Neural progenitor cell (in vitro differentiated cells): ENCODE measurements at regions not wholly inside any gene's neighbourhood (a gene's known extent, or its start where the extent isn't known, plus 50 kb on each side); places are given as distances from the start of the nearest gene placed in this dataset.

ENCODE experiments used
- DNase-seq: peaks from one replicate; pipeline ENCODE4 v3.0.0-alpha.2; 2016; ENCODE audit warnings: low spot score
- H2AFZ ChIP-seq: fragments of 200-600 bp; sonication (generic); replicated peaks from 2 replicates; pipeline ENCODE4 v1.6.1; 2016; ENCODE audit warnings: antibody characterized with exemption
- H3F3A ChIP-seq: fragments of 200-600 bp; sonication (generic); 2 replicates; pipeline ENCODE4 v1.6.1; 2016; ENCODE audit warnings: antibody characterized with exemption, low read depth
- H3K27ac ChIP-seq: fragments of 200-600 bp; sonication (generic); 2 replicates; pipeline ENCODE4 v1.5.1; 2016; ENCODE audit warnings: mild to moderate bottlenecking
- H3K27me3 ChIP-seq: fragments of 200-600 bp; sonication (generic); 2 replicates; pipeline ENCODE4 v1.6.1; 2016; ENCODE audit warnings: mild to moderate bottlenecking, moderate library complexity
- H3K36me3 ChIP-seq: fragments of 200-600 bp; sonication (generic); 2 replicates; pipeline ENCODE4 v1.5.1; 2016
- H3K4me1 ChIP-seq: fragments of 200-600 bp; sonication (generic); 2 replicates; pipeline ENCODE4 v1.6.1; 2016; ENCODE audit warnings: mixed run types
- H3K4me2 ChIP-seq: fragments of 200-600 bp; sonication (generic); 2 replicates; pipeline ENCODE4 v1.6.1; 2016
- H3K4me3 ChIP-seq: fragments of 200-600 bp; sonication (generic); 2 replicates; pipeline ENCODE4 v1.5.1; 2016
- H3K79me2 ChIP-seq: fragments of 200-600 bp; sonication (generic); 2 replicates; pipeline ENCODE4 v1.6.1; 2016; ENCODE audit warnings: low read depth
- H3K9ac ChIP-seq: fragments of 200-600 bp; sonication (generic); 2 replicates; pipeline ENCODE4 v1.6.1; 2016
- H3K9me3 ChIP-seq: fragments of 200-600 bp; sonication (generic); 2 replicates; pipeline ENCODE4 v1.5.1; 2016; ENCODE audit warnings: low read depth
- H4K20me1 ChIP-seq: fragments of 200-600 bp; sonication (generic); 2 replicates; pipeline ENCODE4 v1.6.1; 2016; ENCODE audit warnings: low read depth
- H3K27ac Mint-ChIP-seq: 3 replicates; pipeline ENCODE4 v1.8.0; 2021; ENCODE audit warnings: mixed read lengths
- H3K27me3 Mint-ChIP-seq: 2 replicates; pipeline ENCODE4 v1.8.0; 2022; ENCODE audit warnings: low read depth, mild to moderate bottlenecking, inconsistent platforms, moderate library complexity, mixed read lengths; ENCODE audit not compliant: insufficient read depth
- H3K36me3 Mint-ChIP-seq: 3 replicates; pipeline ENCODE4 v1.8.0; 2021; ENCODE audit warnings: mixed read lengths
- H3K4me1 Mint-ChIP-seq: 3 replicates; pipeline ENCODE4 v1.8.0; 2021; ENCODE audit warnings: mixed read lengths
- H3K4me3 Mint-ChIP-seq: 3 replicates; pipeline ENCODE4 v1.8.0; 2021; ENCODE audit warnings: mild to moderate bottlenecking, moderate library complexity, mixed read lengths
- H3K9me3 Mint-ChIP-seq: 3 replicates; pipeline ENCODE4 v1.8.0; 2020; ENCODE audit warnings: mixed read lengths
- EZH2 ChIP-seq: fragments of 200-600 bp; sonication (generic); IDR thresholded peaks from 2 replicates; pipeline ENCODE4 v1.6.1; 2017; ENCODE audit warnings: antibody characterized with exemption, mild to moderate bottlenecking, moderate library complexity
- EZH2phosphoT487 ChIP-seq: fragments of 200-600 bp; sonication (generic); IDR thresholded peaks from 2 replicates; pipeline ENCODE4 v1.6.1; 2017; ENCODE audit warnings: antibody characterized with exemption
- TF ChIP-seq, protein P1 (sequence below): fragments of 200-600 bp; sonication (generic); IDR thresholded peaks from 2 replicates; pipeline ENCODE4 v1.5.1; 2017; ENCODE audit warnings: antibody characterized with exemption, mild to moderate bottlenecking

DNA sequence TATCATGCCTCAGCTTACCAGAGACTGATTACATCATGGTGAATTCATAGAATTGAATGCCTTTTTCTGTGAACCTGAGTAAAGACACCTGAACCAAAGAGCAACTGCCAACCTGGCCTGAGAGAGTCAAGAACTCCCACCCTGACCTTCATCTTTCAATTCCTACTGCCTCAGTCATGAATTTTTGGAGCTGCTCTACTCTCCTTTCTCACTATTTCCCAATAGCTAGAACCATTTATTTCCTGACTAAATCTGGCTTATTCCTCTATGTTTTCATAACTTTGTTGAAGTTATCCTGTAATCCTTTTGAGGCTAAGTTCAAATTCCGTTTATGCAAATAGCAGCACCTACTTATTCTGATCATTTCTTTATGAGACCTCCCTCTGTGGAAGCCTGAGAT, 712.4 kb upstream of the UBE2E2 start:
- no peak for DNase-seq
- Mint-ChIP-seq H3K27ac (no peak overlapping the region), H3K4me1 (no peaks in the 10 kb centered on the region), H3K36me3 (no peaks in the 10 kb centered on the region), H3K9me3 (no peaks in the 10 kb centered on the region), H3K4me3 (no peak overlapping the region), H3K27me3 (no peaks in the 10 kb centered on the region)
- Histone ChIP-seq H3K27me3 (no peaks in the 10 kb centered on the region), H3K4me3 (no peak overlapping the region), H3K36me3 (no peaks in the 10 kb centered on the region), H3F3A (no peaks in the 10 kb centered on the region), H3K4me2 (no peak overlapping the region), H4K20me1 (no peaks in the 10 kb centered on the region), H3K9me3 (no peaks in the 10 kb centered on the region), H3K79me2 (no peaks in the 10 kb centered on the region), H2AFZ (no peak overlapping the region), H3K27ac (no peak overlapping the region), H3K4me1 (peaks cover 5% of the 10 kb centered on the region), H3K9ac (no peak overlapping the region)
- TF ChIP-seq EZH2phosphoT487: no peak
- TF ChIP-seq EZH2: no peak

DNA sequence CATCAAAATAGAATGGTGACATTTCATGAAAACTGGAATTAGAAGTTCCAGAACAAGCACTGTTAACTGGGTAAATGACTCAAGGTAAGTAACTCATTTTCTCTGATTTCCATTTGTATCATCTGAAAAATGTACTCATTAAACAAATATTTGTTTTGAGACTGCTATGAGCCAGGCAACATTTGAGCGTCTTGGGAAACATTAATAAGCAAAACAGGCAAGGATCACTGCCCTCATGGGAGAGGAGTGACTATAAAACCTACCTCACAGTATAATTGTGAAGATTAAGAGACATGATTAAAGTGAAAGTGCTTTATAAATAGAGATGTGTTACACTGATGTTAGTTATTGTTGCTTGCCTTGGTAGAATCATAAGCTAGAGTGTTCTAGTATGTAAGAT, 711.8 kb upstream of the UBE2E2 start:
- DNase-seq: no peak
- Histone ChIP-seq H3K4me2 (no peak overlapping the region), H3K27ac (no peak overlapping the region), H4K20me1 (no peaks in the 10 kb centered on the region), H3K79me2 (no peaks in the 10 kb centered on the region), H3K9me3 (no peaks in the 10 kb centered on the region), H2AFZ (no peak overlapping the region), H3K36me3 (no peaks in the 10 kb centered on the region), H3F3A (no peaks in the 10 kb centered on the region), H3K9ac (no peak overlapping the region), H3K4me3 (no peak overlapping the region), H3K27me3 (no peaks in the 10 kb centered on the region), H3K4me1 (peaks cover 5% of the 10 kb centered on the region)
- TF ChIP-seq, protein P1, sequence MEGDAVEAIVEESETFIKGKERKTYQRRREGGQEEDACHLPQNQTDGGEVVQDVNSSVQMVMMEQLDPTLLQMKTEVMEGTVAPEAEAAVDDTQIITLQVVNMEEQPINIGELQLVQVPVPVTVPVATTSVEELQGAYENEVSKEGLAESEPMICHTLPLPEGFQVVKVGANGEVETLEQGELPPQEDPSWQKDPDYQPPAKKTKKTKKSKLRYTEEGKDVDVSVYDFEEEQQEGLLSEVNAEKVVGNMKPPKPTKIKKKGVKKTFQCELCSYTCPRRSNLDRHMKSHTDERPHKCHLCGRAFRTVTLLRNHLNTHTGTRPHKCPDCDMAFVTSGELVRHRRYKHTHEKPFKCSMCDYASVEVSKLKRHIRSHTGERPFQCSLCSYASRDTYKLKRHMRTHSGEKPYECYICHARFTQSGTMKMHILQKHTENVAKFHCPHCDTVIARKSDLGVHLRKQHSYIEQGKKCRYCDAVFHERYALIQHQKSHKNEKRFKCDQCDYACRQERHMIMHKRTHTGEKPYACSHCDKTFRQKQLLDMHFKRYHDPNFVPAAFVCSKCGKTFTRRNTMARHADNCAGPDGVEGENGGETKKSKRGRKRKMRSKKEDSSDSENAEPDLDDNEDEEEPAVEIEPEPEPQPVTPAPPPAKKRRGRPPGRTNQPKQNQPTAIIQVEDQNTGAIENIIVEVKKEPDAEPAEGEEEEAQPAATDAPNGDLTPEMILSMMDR: no peak
- TF ChIP-seq EZH2phosphoT487: no peak
- no peak for TF ChIP-seq EZH2
- Mint-ChIP-seq H3K36me3 (no peaks in the 10 kb centered on the region), H3K9me3 (no peaks in the 10 kb centered on the region), H3K4me3 (no peak overlapping the region), H3K4me1 (no peaks in the 10 kb centered on the region), H3K27ac (no peak overlapping the region), H3K27me3 (no peaks in the 10 kb centered on the region)

DNA sequence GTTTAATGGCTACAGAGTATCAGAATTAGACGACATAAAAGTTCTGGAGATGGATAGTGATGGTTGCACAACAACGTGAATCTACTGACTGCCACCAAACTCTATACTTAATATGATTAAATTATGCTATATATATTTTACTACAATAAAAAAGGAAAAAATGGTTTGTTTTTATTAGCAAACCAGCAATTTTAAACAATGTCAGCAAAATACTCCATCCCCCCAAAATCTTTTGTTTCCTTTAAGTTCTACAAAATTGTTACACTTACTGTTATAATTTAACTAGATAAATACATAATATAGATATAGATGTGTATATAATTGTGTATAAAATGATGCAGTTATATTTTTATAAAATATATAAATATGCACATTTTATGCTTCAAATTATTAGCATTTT, 710.8 kb upstream of the UBE2E2 start:
- Mint-ChIP-seq H3K36me3 (no peaks in the 10 kb centered on the region), H3K27ac (no peak overlapping the region), H3K9me3 (no peaks in the 10 kb centered on the region), H3K4me1 (no peaks in the 10 kb centered on the region), H3K27me3 (no peaks in the 10 kb centered on the region), H3K4me3 (no peak overlapping the region)
- no peak for DNase-seq
- no peak overlapping the region for H3K27ac ChIP-seq
- H3K4me3 ChIP-seq: no peak overlapping the region
- no peaks in the 10 kb centered on the region for H3K79me2 ChIP-seq
- no peaks in the 10 kb centered on the region for H3F3A ChIP-seq
- H2AFZ ChIP-seq: no peak overlapping the region
- H3K9ac ChIP-seq: no peak overlapping the region
- no peaks in the 10 kb centered on the region for H3K9me3 ChIP-seq
- H3K4me1 ChIP-seq: peaks cover 5% of the 10 kb centered on the region
- TF ChIP-seq, protein P1: no peak
- no peak for TF ChIP-seq EZH2
- TF ChIP-seq EZH2phosphoT487: no peak
- H3K36me3 ChIP-seq: no peaks in the 10 kb centered on the region
- no peak overlapping the region for H3K4me2 ChIP-seq
- no peaks in the 10 kb centered on the region for H4K20me1 ChIP-seq
- H3K27me3 ChIP-seq: no peaks in the 10 kb centered on the region

DNA sequence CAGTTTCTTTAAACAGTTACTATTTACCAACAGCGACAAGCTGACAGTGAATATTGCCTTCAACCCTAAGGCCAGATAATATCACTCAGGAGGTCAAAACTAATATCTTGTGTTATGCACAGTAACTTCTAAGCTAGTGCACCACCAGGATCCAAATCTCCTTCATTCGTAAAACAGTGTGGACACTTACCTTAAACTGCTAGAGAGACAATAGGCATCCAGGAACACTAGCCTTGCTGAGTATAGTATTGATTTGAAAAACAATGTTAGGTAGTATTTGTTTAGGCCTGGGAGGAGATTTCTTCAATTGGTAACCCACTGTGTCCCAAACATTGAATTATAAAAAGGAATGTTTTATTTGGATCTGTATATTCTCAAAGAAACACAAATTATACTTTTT, 707.9 kb upstream of the UBE2E2 start:
- no peaks in the 10 kb centered on the region for H4K20me1 ChIP-seq
- H3K27ac Mint-ChIP-seq: no peak overlapping the region
- no peaks in the 10 kb centered on the region for H3F3A ChIP-seq
- no peak overlapping the region for H3K4me2 ChIP-seq
- no peak overlapping the region for H3K4me3 Mint-ChIP-seq
- H3K9me3 Mint-ChIP-seq: no peaks in the 10 kb centered on the region
- peaks cover 2% of the 10 kb centered on the region for H3K27me3 Mint-ChIP-seq
- peaks cover 5% of the 10 kb centered on the region for H3K4me1 ChIP-seq
- DNase-seq: no peak
- no peaks in the 10 kb centered on the region for H3K27me3 ChIP-seq
- no peaks in the 10 kb centered on the region for H3K36me3 ChIP-seq
- no peaks in the 10 kb centered on the region for H3K4me1 Mint-ChIP-seq
- no peak for TF ChIP-seq EZH2phosphoT487
- no peak for TF ChIP-seq EZH2
- TF ChIP-seq, protein P1: no peak
- no peaks in the 10 kb centered on the region for H3K9me3 ChIP-seq
- H3K27ac ChIP-seq: no peak overlapping the region
- no peak overlapping the region for H2AFZ ChIP-seq
- H3K79me2 ChIP-seq: no peaks in the 10 kb centered on the region
- no peaks in the 10 kb centered on the region for H3K36me3 Mint-ChIP-seq
- H3K9ac ChIP-seq: no peak overlapping the region
- H3K4me3 ChIP-seq: no peak overlapping the region
